Cardiac fibroblast (primary cell): ENCODE measurements at regions not wholly inside any gene's neighbourhood (a gene's known extent, or its start where the extent isn't known, plus 50 kb on each side); places are given as distances from the start of the nearest gene placed in this dataset.

ENCODE experiments used
- DNase-seq, 2 donors: peaks; one replicate each; pipeline versions ENCODE4 v3.0.0 to v3.0.0-alpha.2; 2010; ENCODE audit warnings: low read depth in 2 of 2
- H3K4me3 ChIP-seq, 2 donors: replicated peaks in 1 of 2; 1 replicate in 1 of 2; 2 replicates in 1 of 2; pipeline ENCODE4 v1.5.1; 2011; ENCODE audit warnings: low read depth in 2 of 2, low read length in 2 of 2, mild to moderate bottlenecking in 2 of 2, moderate library complexity in 1 of 2
- TF ChIP-seq, protein P1 (sequence below): IDR thresholded peaks from one replicate; pipeline ENCODE4 v1.5.1; 2011; ENCODE audit warnings: low read depth, mild to moderate bottlenecking, low read length, inconsistent platforms

DNA sequence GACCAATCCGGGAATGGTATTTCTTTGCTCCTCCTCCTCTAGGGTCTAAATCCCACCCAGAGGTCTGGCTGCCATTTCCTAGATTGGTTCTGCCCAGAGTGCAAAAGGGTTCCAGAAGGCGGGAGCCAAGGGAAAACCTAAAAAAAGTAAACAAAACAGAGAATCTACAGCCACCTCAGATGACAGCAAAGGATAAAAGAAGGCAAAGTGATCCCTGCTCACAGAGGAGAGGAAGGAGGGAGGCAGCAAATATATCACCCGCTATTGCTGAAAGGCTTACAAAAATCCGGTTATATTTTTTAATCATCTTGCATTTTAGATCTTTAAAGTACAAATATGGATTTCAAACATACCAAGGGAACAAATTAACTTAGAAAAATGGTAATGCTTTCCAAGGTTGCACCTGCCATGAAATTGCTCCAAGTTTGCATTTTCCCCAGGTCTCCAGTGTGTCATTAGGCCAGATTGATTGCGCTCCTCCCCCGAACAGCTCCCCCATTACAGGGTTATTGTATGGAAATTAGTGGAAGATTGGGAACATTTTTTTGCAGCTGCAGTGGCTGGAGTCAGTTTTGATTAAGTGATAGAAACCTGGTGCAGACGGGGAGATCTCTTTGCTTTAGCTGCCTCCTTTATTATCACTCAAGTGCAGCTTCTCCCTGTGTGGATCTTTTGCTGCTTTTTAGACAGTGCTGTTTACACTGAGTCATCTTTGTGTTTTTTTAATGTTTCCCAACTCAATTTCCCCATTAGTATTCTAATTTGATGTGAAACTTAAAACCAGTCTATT, 280.5 kb upstream of the CAMK1G start:
- TF ChIP-seq, protein P1, sequence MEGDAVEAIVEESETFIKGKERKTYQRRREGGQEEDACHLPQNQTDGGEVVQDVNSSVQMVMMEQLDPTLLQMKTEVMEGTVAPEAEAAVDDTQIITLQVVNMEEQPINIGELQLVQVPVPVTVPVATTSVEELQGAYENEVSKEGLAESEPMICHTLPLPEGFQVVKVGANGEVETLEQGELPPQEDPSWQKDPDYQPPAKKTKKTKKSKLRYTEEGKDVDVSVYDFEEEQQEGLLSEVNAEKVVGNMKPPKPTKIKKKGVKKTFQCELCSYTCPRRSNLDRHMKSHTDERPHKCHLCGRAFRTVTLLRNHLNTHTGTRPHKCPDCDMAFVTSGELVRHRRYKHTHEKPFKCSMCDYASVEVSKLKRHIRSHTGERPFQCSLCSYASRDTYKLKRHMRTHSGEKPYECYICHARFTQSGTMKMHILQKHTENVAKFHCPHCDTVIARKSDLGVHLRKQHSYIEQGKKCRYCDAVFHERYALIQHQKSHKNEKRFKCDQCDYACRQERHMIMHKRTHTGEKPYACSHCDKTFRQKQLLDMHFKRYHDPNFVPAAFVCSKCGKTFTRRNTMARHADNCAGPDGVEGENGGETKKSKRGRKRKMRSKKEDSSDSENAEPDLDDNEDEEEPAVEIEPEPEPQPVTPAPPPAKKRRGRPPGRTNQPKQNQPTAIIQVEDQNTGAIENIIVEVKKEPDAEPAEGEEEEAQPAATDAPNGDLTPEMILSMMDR, result no peak
- no peak for DNase-seq
- H3K4me3 ChIP-seq, result no peak overlapping the region

DNA sequence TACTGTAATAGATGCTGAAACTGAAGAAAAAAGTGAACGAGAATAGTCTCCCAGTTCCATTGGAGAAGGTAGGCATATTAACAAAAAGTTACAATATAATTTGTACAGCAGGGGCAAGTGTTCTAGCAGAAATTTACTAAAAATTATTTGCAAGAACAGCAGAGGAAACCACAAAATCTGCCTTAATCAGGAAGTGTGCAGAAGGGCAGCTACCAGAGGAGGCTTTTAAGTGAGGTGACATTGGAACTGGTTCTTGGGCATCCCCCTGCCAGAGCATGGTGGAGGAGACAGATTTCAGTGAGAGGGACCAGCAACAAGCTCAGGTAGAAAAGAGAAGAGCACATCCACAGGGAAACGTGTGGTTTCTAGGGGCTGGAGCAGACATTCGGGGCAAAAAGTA, 279.3 kb upstream of the CAMK1G start:
- TF ChIP-seq, protein P1, result no peak
- no peak overlapping the region for H3K4me3 ChIP-seq
- no peak for DNase-seq

DNA sequence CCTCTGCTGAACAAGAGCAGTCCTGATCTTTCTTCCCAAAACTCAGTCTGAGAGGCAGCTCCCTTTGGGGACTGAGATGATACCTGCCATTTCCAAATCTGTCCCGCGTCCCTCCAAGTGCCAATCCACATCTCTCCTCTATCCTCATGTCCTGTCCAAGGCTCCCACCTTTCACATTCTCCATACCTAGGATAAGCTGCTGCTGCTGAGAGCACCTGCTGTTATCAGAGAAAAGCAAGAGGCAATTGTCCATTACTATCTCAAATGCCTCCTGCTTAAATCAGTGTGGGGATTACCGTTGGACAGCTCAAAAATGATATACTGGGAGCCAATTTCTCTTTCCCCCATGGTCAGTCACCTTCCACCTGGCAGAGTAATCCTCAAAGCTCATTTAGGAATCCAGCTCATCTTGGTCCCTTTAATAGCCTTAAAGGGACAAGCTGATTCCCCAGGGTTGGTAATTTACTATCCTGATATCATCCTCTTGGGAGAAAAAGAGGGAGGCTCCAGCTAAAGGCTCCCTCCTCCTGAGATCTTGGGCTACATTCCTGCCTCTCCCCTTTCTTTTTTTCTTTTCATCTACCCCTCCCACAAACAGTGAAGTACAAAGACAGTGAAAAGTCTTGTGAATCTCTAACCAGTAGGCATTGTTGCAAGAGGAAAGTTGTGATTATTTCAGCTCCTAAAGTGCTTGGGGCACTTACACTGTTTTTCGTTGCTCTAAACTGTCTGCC, 278.1 kb upstream of the CAMK1G start:
- H3K4me3 ChIP-seq, result no peak overlapping the region
- TF ChIP-seq, protein P1, result no peak
- no peak for DNase-seq

DNA sequence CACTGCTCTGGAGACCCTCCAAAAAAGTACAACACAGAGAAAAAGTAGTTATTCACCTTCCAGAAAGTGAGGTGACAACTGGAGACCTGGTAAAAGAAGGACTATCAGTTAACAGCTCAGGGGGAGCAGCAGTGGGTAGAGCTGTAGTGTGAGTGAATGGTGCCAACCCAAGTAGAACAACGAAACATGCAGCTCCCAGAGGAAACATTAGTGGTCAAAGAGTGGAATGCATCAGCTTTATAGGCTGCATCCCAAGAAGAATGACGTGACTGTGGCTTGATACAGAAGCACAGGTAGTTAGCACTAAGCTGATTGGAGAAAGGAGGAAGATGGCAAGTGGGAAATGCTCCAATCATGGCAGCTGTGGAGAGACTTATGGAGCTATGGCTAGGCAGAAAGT, 275.7 kb upstream of the CAMK1G start:
- TF ChIP-seq, protein P1, result no peak
- no peak for DNase-seq
- H3K4me3 ChIP-seq, result no peak overlapping the region

DNA sequence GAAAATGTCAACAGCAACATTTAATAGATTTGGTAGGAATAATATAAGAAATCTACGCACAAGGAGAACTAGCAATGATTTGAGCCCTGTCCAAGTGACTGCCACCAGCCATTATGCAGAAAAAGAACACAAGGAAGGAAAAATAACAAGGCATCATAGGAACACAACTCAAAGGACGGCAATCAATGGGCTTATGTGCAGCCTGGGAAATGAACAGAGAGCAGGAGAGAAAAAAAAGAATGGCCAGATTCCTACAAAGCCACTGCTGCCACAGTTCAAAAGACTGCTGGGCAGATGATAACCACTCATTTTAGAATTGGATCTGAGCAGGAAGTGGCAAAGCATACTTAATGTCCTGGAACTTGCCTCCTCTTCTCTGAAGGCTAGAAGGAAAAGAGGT, 274.3 kb upstream of the CAMK1G start:
- TF ChIP-seq, protein P1, result no peak
- no peak for DNase-seq
- H3K4me3 ChIP-seq, result no peak overlapping the region

DNA sequence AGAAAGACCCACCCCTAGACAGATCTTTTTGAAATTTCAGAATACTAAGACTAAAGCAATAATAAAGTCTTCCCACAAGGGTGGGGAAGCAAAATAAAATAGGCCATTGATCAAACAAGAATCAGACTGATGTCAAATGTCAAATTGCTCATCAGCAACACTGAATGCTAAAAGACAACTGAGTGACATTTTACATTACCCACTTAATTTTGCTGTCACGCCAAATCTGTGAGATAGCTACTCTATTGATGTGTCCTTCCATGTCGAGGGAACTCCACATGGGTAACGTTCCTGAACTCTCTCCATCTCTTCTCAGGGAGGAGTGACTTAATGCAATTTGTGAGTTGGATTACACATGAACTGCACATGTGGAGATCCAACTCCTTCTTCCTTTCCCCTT, 271.7 kb upstream of the CAMK1G start:
- DNase-seq, result no peak
- TF ChIP-seq, protein P1, result no peak
- no peak overlapping the region for H3K4me3 ChIP-seq
